ENCODE measurements at regions not wholly inside any gene's neighbourhood (a gene's known extent, or its start where the extent isn't known, plus 50 kb on each side); places are given as distances from the start of the nearest gene placed in this dataset.
"Not testable (repeated sequence)": the region's sequence is repeated elsewhere in the genome, so short reads cannot be mapped to it uniquely, and the experiment has no call there.

DNA sequence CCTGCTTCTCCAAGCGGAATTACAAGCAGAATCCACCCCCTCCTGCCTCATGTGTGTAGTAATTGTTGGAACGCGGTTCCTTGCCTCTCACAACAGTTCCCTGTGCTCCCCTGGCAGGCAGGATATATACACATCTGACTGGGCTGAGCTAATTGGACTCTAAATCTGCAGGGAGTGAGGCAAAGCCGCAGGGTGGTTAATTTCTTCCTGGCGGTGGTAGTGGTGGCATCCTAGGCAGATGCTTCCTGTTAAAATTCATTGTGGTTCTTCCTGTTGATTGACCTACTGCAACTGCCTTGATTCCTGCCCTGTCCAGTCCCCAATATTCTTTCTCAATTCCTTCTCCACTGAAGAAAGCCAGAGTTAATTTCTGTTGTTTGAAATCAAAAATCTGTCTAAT lies 202.9 kb upstream of the PROK2 start:
- 13% methylated on average over 5 of the region's 5 CpGs for WGBS
- DNase-seq (ENCODE audit: low read depth in 6 of 9, low spot score in 9 of 9): peak in 1 of 9 donors; percentile 40
- H3K27ac ChIP-seq (ENCODE audit: low read depth in 1 of 2, low read length in 1 of 2): peak overlapping the region in 1 of 2 donors; percentile 10

DNA sequence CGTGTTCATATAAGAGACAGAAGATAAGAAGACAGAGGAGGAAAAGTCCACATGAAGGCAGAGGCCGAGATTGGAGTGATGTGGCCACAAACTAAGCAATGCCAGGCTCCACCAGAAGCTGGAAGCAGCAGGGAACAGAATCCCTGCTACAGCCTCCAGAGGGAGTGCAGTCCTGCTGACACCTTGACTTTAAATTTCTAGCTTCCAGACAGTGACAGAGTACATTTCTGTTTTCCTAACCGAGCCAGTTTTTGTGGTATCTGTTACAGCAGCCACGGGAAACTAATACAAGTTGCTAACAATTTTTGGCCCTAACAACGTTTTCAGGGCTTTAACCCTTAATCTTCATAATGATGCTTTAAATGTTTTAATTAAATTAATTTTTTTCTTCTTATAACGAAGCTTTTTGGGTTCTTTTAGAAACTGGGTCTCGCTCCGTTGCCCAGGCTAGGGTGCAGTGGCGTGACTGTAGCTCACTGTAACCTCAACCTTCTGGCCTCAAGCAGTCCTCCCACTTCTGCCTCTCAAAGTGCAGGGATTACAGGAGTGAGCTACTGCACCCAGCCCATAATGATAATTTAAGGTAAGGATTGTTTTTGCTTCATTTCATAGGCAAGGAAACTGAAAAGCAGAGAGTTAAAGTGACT lies 202.3 kb upstream of the PROK2 start:
- H3K27ac ChIP-seq (ENCODE audit: low read depth in 1 of 2, low read length in 1 of 2): no peak overlapping the region
- H3K36me3 ChIP-seq (ENCODE audit: control insufficient read depth in 2 of 2, insufficient read depth in 2 of 2, low read length in 1 of 2): no peaks in the 10 kb centered on the region
- no peaks in the 10 kb centered on the region for H3K27me3 ChIP-seq (ENCODE audit: control insufficient read depth in 2 of 2, insufficient read depth in 1 of 2, low read length in 1 of 2)
- H3K4me3 ChIP-seq (ENCODE audit: low read length in 2 of 2): no peak overlapping the region
- DNase-seq (ENCODE audit: low read depth in 6 of 9, low spot score in 9 of 9): no peak
- WGBS: 69% methylated on average over 9 of the region's 9 CpGs
- peaks cover 15 to 45% of the 10 kb centered on the region in 2 donors for H3K4me1 ChIP-seq (ENCODE audit: control insufficient read depth in 2 of 2, insufficient read depth in 2 of 2, low read length in 2 of 2)
- H3K9me3 ChIP-seq (ENCODE audit: control insufficient read depth in 2 of 2, insufficient read depth in 1 of 2, low read length in 1 of 2): peaks cover 0 to 5% of the 10 kb centered on the region in 2 donors

More for the DNA sequence above, 202.9 kb upstream of the PROK2 start:
- Histone ChIP-seq H3K9me3 (ENCODE audit: control insufficient read depth in 2 of 2, insufficient read depth in 1 of 2, low read length in 1 of 2) (peaks cover 0 to 5% of the 10 kb centered on the region in 2 donors), H3K27me3 (ENCODE audit: control insufficient read depth in 2 of 2, insufficient read depth in 1 of 2, low read length in 1 of 2) (no peaks in the 10 kb centered on the region), H3K4me1 (ENCODE audit: control insufficient read depth in 2 of 2, insufficient read depth in 2 of 2, low read length in 2 of 2) (peaks cover 15 to 45% of the 10 kb centered on the region in 2 donors), H3K36me3 (ENCODE audit: control insufficient read depth in 2 of 2, insufficient read depth in 2 of 2, low read length in 1 of 2) (no peaks in the 10 kb centered on the region), H3K4me3 (ENCODE audit: low read length in 2 of 2) (no peak overlapping the region)

DNA sequence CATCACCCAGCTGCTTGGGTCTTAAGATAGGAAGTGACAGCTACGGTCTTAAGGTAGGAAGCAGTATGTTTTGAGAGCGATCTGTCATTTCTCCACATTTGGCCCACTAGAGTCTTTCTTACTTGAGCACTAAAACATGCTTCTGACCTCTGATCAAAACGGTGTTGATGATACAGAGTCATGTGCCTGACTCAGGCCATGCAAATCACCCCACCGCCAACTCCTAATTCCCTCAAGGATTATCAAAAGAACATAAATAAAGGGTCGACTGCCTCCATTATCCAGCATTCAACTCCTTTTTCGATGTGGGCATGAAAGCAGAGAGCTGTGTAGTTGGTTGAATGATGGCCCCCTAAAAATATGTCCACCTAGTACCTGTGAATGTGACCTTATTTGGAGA lies 201.7 kb upstream of the PROK2 start:
- no peak overlapping the region for H3K27ac ChIP-seq (ENCODE audit: low read depth in 1 of 2, low read length in 1 of 2)
- peaks cover 15 to 45% of the 10 kb centered on the region in 2 donors for H3K4me1 ChIP-seq (ENCODE audit: control insufficient read depth in 2 of 2, insufficient read depth in 2 of 2, low read length in 2 of 2)
- H3K9me3 ChIP-seq (ENCODE audit: control insufficient read depth in 2 of 2, insufficient read depth in 1 of 2, low read length in 1 of 2): peaks cover 0 to 5% of the 10 kb centered on the region in 2 donors
- WGBS: 88% methylated on average over 6 of the region's 6 CpGs
- no peaks in the 10 kb centered on the region for H3K27me3 ChIP-seq (ENCODE audit: control insufficient read depth in 2 of 2, insufficient read depth in 1 of 2, low read length in 1 of 2)
- H3K36me3 ChIP-seq (ENCODE audit: control insufficient read depth in 2 of 2, insufficient read depth in 2 of 2, low read length in 1 of 2): no peaks in the 10 kb centered on the region
- DNase-seq (ENCODE audit: low read depth in 6 of 9, low spot score in 9 of 9): no peak
- H3K4me3 ChIP-seq (ENCODE audit: low read length in 2 of 2): no peak overlapping the region

DNA sequence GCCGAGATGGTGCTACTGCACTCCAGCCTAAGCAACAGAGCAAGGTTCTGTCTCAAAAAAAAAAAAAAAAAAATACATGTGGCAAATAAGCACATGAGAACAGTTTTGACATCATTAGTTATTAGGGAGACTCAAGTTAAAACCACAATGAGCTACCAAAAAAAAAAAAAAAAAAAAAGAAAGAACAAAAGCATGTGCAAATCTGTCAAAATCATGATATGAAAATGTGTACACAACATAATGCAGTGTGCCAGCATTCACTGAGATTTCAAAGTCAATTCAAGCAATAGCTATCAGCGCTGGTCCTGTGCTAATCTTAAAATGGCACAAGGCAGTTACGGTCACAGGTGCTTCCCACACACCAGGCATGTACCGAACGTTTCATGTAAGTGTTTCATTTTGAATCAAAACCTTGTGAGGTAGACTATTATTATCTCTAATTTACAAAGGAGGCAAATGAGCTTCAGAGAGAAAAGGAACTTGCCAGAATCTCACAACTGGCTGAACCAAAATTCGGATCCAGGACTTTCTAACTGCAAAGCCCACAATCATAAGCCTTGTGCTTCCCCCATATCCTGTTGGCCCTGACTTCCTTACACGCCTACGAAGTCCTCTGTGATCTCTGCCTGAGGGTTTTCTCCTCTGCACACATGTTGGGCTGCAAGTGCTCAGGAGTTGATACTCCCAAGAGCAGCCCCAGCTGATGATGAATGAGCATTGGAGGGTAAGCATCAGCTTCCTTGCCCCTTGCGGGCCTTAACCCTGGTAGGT lies 200.1 kb upstream of the PROK2 start:
- 6% methylated on average over 9 of the region's 9 CpGs for WGBS
- DNase-seq (ENCODE audit: low read depth in 6 of 9, low spot score in 9 of 9): peak in 7 of 9 donors; percentile 28 to 74 (median 55)
- H3K9me3 ChIP-seq (ENCODE audit: control insufficient read depth in 2 of 2, insufficient read depth in 1 of 2, low read length in 1 of 2): no peaks in the 10 kb centered on the region

DNA sequence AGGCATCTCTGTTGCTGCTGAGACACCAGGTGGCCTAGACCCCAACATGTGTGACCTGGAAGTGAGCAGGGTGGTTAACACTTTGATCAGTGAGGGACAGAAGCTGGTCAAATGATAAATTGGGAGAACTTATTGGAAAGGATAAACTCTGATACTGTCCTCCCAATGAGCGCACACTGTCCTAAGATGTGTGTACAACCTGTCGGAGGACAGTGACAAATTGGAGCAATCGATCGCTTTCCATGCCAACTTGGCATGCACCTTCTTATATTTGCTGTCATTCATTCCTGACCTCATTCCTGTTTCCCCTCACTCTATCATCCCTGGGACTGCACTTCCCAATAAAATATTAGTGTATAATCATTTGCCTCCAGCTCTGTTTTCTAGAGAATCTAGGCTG lies 198.7 kb upstream of the PROK2 start:
- DNase-seq (ENCODE audit: low read depth in 6 of 9, low spot score in 9 of 9): no peak
- Histone ChIP-seq H3K36me3 (ENCODE audit: control insufficient read depth in 2 of 2, insufficient read depth in 2 of 2, low read length in 1 of 2) (no peaks in the 10 kb centered on the region), H3K9me3 (ENCODE audit: control insufficient read depth in 2 of 2, insufficient read depth in 1 of 2, low read length in 1 of 2) (no peaks in the 10 kb centered on the region), H3K27me3 (ENCODE audit: control insufficient read depth in 2 of 2, insufficient read depth in 1 of 2, low read length in 1 of 2) (no peaks in the 10 kb centered on the region), H3K27ac (ENCODE audit: low read depth in 1 of 2, low read length in 1 of 2) (no peak overlapping the region), H3K4me1 (ENCODE audit: control insufficient read depth in 2 of 2, insufficient read depth in 2 of 2, low read length in 2 of 2) (peaks cover 16 to 45% of the 10 kb centered on the region in 2 donors), H3K4me3 (ENCODE audit: low read length in 2 of 2) (no peak overlapping the region)
- WGBS: 97% methylated on average over 4 of the region's 4 CpGs

More for the DNA sequence above, 200.1 kb upstream of the PROK2 start:
- Histone ChIP-seq H3K36me3 (ENCODE audit: control insufficient read depth in 2 of 2, insufficient read depth in 2 of 2, low read length in 1 of 2) (no peaks in the 10 kb centered on the region), H3K4me1 (ENCODE audit: control insufficient read depth in 2 of 2, insufficient read depth in 2 of 2, low read length in 2 of 2) (peaks cover 15 to 45% of the 10 kb centered on the region in 2 donors), H3K27ac (ENCODE audit: low read depth in 1 of 2, low read length in 1 of 2) (peak overlapping the region in 1 of 2 donors; percentile 43), H3K4me3 (ENCODE audit: low read length in 2 of 2) (no peak overlapping the region), H3K27me3 (ENCODE audit: control insufficient read depth in 2 of 2, insufficient read depth in 1 of 2, low read length in 1 of 2) (no peaks in the 10 kb centered on the region)

DNA sequence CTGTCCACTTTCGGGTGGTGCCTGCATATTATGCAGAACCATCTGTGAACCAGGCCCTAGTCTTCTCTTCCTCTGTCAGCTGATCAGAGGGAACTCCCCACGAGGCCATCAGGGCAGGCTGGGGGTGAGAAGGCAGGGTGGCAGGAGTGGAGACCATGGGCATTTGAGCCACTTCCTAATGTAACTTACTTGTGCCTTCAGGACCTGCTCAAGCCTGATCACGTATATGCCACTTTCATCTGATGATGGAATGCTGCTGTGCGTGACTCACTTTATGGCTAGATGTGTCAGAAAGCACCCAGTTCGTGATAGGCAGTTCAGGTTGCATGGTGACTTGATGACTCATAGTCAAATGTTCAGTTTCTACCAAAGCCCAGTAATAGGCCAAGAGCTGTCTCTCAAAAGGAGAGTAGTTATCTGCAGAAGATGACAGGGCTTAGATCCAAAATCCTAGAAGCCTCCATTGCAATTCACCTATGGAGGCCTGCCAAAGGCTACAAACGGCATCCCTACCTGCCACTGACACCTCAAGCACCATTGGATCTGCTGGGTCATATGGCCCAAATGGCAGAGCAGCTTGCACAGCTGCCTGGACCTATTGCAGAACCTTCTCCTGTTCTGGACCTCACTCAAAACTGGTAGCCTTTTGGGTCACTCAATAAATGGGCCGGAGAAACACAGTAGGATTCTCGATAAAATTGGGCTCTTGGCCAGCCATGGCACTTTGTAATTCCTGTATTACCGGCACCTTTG lies 197.7 kb upstream of the PROK2 start:
- not testable (repeated sequence) for H3K27me3 ChIP-seq (ENCODE audit: control insufficient read depth in 2 of 2, insufficient read depth in 1 of 2, low read length in 1 of 2); H3K36me3 ChIP-seq (ENCODE audit: control insufficient read depth in 2 of 2, insufficient read depth in 2 of 2, low read length in 1 of 2); DNase-seq (ENCODE audit: low read depth in 6 of 9, low spot score in 9 of 9); H3K9me3 ChIP-seq (ENCODE audit: control insufficient read depth in 2 of 2, insufficient read depth in 1 of 2, low read length in 1 of 2); H3K4me3 ChIP-seq (ENCODE audit: low read length in 2 of 2); H3K27ac ChIP-seq (ENCODE audit: low read depth in 1 of 2, low read length in 1 of 2)
- peaks cover 19 to 41% of the 10 kb centered on the region in 2 donors for H3K4me1 ChIP-seq (ENCODE audit: control insufficient read depth in 2 of 2, insufficient read depth in 2 of 2, low read length in 2 of 2)
- WGBS: 92% methylated on average over 9 of the region's 9 CpGs

DNA sequence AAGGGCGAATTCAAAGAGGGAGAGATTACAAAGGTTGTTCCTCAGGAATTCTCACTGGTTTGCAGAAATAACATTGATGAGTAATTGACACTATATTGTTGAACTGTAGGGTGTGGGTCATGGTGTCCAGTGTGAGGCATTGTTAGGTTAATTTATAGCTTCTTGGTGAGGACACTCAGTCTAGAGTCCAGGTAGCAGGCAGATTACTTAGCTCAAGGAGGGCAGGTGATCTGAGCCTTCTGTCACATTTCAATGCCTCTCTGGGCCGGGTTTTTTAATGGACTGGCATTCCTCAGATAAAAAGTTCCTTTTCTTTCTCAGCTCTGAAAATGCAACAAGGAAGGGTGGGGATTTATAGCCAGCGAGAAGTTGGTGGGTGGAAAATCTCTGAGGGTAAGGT lies 194.2 kb upstream of the PROK2 start:
- Histone ChIP-seq H3K4me1 (ENCODE audit: control insufficient read depth in 2 of 2, insufficient read depth in 2 of 2, low read length in 2 of 2) (peaks cover 8 to 15% of the 10 kb centered on the region in 2 donors), H3K27me3 (ENCODE audit: control insufficient read depth in 2 of 2, insufficient read depth in 1 of 2, low read length in 1 of 2) (no peaks in the 10 kb centered on the region), H3K36me3 (ENCODE audit: control insufficient read depth in 2 of 2, insufficient read depth in 2 of 2, low read length in 1 of 2) (no peaks in the 10 kb centered on the region), H3K27ac (ENCODE audit: low read depth in 1 of 2, low read length in 1 of 2) (no peak overlapping the region), H3K9me3 (ENCODE audit: control insufficient read depth in 2 of 2, insufficient read depth in 1 of 2, low read length in 1 of 2) (peaks cover 0 to 2% of the 10 kb centered on the region in 2 donors), H3K4me3 (ENCODE audit: low read length in 2 of 2) (no peak overlapping the region)
- DNase-seq (ENCODE audit: low read depth in 6 of 9, low spot score in 9 of 9): no peak
- WGBS: 98% methylated on average over 3 of the region's 3 CpGs

DNA sequence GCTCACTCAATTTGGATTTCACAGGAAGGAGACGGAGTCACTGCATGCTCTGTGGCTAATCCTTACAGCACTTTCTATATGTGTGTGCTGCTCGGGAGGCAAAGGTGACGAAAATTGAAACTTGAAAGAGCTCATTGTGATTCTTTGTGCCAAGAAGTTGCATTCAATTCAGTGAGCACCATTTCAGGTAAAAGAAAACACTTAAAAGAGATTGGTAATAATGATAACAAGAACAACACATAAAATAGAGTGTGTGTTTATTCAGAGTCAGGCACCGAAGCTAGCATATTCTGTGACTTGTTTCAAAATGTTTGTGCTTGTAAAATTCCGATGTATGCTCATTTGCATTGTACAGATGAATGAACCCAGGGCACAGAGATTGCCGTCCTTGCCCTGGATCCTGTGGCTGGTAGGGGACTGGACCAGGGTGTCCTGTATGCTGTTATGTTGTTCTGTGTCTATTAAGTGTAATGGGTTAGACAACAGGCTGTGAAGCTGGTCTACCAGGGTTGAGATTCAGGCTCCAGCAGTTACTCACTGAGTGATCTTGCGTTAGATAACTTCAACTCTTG lies 193.3 kb upstream of the PROK2 start:
- H3K4me1 ChIP-seq (ENCODE audit: control insufficient read depth in 2 of 2, insufficient read depth in 2 of 2, low read length in 2 of 2): peaks cover 5 to 6% of the 10 kb centered on the region in 2 donors
- H3K4me3 ChIP-seq (ENCODE audit: low read length in 2 of 2): no peak overlapping the region
- no peak for DNase-seq (ENCODE audit: low read depth in 6 of 9, low spot score in 9 of 9)
- H3K27ac ChIP-seq (ENCODE audit: low read depth in 1 of 2, low read length in 1 of 2): no peak overlapping the region
- no peaks in the 10 kb centered on the region for H3K36me3 ChIP-seq (ENCODE audit: control insufficient read depth in 2 of 2, insufficient read depth in 2 of 2, low read length in 1 of 2)
- H3K27me3 ChIP-seq (ENCODE audit: control insufficient read depth in 2 of 2, insufficient read depth in 1 of 2, low read length in 1 of 2): no peaks in the 10 kb centered on the region
- 83% methylated on average over 7 of the region's 7 CpGs for WGBS
- H3K9me3 ChIP-seq (ENCODE audit: control insufficient read depth in 2 of 2, insufficient read depth in 1 of 2, low read length in 1 of 2): peaks cover 0 to 2% of the 10 kb centered on the region in 2 donors

All from thymus (tissue), 11 donors.